PFSK-1 (cell line): ENCODE measurements at regions not wholly inside any gene's neighbourhood (a gene's known extent, or its start where the extent isn't known, plus 50 kb on each side); places are given as distances from the start of the nearest gene placed in this dataset.

ENCODE experiments used
- POLR2AphosphoS5 ChIP-seq: IDR thresholded peaks from 2 replicates; pipeline ENCODE4 v1.6.1; 2012; ENCODE audit warnings: low read depth, mild to moderate bottlenecking, control low read depth, low read length, moderate library complexity
- SIN3A ChIP-seq: IDR thresholded peaks from 2 replicates; pipeline ENCODE4 v1.6.1; 2012; ENCODE audit warnings: mild to moderate bottlenecking, low read length, moderate library complexity, borderline replicate concordance; ENCODE audit not compliant: insufficient read depth

DNA sequence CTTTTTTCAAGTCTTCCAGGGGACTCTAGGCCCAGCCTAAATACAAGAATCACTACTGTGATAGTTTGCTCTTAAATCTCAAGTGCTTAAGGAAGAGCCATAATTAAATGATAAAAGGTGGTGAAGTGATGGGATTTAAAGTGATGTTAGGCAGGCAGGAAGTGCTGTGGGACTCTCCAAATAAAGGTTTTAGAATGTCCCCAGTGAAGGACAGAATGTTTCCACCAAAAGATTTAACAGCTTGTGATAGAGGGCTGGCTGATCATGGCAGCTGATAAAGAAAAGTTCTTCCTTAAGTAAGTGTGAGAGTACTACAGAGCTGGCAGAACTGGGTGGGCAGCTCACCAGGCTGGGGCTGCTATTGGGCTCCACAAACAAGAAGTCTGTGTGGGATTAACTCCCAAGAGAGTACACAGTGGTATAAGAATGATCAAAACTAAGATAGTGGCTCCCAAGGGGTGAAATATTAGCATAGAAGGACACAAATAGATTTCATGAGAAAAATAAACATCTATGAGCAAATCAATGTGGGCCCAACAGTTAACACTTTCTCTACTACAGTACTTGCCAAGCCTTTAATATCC lies 637.2 kb upstream of the CPEB2 start:
- no peak for TF ChIP-seq POLR2AphosphoS5
- TF ChIP-seq SIN3A: no peak
